Fibroblast of skin of right biceps (primary cell): ENCODE measurements at regions not wholly inside any gene's neighbourhood (a gene's known extent, or its start where the extent isn't known, plus 50 kb on each side); places are given as distances from the start of the nearest gene placed in this dataset.

Source experiments
- DNase-seq: peaks from one replicate; pipeline ENCODE4 v3.0.0-alpha.2; 2013

DNA sequence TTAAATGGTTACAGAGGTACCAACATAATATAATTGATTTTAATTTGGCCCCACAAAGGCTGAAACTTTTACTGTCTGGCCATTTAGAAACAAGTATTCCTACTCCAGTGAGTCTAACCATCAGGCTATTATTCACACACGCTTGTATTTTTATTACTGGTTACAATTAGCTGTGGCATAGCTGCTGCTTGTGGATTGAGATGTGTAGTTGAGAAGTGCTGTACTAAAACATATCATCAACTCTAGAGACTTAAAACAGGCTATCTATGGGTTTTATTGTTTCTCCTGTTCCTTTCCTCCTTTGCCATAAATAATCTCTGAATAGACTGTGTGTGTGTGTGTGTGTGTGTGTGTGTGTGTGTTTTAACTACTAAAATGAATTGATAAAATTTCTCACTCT is 530.2 kb downstream of the CCDC85A start:
- DNase-seq = peak; percentile 40

DNA sequence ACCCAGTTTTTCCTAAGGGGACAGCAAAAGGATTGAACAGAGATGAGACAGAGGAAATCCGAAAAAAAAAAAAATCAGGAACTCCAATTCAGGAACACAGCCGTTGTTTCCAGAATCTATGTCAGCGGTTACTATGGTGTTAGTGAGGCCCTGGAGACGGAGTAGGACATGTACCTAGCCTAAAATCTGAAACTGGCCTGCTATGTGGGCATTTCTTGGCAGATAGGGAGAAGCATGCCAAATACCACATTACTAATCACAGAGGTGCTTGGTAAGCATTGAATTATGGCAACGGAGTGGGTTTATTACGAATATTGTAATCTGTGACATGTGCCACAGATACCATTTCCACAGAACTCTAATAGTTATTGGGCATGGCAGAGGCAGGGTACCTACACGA is 530.6 kb downstream of the CCDC85A start:
- DNase-seq = peak; percentile 30

DNA sequence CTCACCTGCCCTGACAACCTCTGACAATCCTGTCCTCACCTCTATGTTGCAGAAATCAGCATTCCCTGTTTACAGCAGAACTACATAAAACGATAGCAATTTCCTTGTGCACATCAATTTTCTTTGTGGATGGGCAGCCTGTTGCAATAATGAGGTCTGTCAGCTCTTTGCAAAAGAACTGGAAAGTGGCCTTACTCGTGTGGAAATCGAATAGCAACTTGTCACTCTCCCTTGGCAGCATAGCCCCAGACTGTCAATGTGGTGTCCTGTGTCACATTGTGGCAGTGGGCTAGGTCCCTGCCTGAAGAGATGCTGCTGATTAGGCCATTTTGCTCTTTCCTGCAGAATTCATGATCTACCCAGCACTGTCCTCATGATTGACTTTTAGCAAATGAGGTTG is 531.9 kb downstream of the CCDC85A start:
- DNase-seq = no peak

DNA sequence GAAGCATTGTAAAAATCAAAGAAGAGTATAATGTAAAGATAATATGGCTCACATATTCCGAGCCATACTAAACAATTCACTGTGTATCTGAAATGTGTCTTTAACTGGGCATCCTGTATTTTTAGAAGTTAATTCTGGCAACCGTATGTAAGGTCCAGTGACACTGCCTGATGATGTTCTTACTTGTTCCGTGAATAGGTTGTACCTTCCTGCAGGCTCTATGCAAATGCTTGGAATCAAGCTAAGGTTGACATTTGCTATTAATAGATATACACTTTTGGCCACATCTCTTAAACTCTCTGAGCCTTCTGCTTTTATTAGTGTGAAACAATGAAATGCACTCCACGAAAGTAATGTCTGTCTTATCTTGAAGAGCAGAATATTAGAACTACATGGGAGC is 534.6 kb downstream of the CCDC85A start:
- no peak for DNase-seq

DNA sequence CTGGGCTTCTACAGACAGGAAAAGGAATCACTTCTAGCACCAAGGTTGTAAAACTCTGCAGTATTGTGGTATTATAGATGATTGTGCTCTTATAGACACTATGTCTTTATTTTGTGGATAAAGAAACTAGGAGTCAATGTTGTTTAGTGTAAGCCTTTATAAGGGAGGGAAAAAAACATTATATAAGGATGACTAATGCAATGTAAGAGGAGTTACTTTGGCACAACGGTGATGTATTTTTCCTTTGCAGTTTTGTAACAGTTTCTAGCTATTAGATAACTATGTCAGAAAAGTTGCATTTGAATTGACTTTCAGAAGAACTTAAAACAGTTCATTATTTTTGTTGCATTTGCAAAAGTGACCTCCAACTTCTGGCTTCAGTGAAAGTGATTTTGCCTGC is 545.4 kb downstream of the CCDC85A start:
- DNase-seq = peak; percentile 44

DNA sequence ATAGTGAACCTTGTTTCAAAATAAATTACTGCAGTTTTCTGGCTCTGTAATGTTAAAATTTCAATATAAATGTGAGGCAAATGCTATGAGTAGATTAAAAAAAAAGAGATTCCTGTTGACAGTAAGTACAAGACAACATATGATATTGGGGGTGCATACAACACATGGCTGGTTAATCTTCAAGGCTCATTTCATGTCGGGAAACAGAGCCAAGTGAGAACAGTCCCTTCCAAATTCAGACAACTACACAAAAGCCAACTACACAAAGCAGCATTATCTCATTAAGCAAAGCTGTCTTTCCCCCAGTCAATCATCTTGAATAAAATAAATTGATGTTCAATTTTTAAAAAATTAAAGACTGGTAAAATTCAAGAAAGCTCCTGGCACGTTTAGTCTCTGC is 549.2 kb downstream of the CCDC85A start:
- DNase-seq = no peak

DNA sequence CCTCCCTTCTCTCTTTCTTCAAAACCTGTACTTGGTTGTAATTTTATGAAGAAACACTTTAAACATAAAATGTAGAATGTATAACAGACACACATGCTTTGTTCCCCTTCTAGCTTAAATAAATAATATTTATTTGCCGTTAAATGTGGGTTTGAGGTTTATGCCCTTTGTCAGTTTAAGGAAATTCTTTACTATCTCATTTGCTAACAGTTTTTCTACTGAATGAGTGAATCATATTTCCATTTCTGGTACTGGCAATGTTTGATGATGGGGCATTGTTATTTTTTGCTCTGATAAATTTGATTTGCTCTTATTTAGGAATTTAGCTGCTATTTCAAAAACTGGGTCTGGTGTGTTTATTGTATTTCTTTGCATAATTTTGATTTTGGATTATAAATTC is 555.6 kb downstream of the CCDC85A start:
- DNase-seq = peak; percentile 45

DNA sequence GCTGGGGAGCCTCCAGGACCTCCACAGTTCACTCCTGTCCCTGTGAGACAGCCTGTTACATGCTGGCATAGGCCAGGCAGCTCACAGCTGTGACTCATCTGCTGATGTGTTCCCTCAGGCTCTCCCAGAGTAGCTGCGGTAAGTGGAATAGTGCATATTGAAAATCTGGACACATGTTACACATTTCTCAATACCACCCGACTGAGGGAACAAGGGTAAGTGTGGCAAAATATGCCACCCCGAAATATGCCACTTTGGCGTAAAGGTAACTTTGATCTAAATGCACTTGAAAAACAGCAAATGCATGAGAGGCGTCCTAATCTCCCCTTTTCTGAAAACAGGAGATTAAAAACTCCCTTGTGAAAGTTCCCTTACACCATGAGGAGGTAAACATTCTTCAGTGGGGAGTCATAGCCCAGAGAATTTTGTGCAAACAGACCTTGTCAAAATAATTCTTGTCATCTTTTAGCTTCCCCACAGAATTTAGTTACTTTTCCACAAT is 557.9 kb downstream of the CCDC85A start:
- peak; percentile 97 for DNase-seq

DNA sequence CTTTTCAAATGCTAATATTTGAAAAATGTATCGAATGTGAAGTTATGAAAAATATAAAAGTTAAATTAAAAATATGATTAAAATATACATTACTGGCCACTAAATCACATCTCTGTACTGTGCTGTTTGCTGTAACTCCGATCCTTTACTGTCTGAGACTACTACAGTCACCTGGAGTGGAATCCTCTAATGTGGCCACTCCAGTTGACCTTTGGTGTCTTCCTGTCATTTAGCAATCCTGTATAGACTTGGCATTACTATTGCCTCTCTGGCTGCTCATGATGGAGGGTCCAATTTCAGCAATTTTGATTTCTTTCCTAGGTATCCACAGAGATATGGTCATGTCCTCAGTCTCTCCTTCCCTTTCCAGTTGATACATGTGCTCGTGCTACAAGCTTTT is 560.0 kb downstream of the CCDC85A start:
- no peak for DNase-seq

DNA sequence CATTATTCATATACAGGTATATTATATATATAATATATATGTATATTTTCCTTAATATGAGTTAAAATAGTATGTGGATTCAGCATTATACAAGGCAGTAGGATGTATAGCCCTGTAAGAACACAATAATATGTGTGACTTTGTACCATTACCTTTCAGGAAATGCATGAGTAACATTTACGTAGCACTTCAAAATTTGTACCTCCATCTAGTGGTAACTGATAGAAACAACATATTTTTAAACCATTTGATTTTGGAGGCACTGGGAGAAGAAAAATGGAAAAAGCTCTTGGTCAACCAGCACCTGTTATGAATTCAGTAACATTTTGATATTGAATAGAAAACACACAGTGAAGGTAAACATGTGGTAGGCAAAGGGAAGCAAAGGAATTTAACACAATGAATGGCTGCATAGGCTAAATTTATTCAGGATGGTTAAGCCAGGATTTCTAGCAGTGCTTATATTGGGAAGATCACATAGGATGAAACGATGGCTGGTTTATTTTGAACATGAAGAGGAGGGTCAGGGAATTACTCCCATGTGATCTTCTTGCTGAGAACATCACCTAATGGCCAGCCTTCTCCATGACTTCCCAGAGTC is 565.5 kb downstream of the CCDC85A start:
- DNase-seq = peak; percentile 56

DNA sequence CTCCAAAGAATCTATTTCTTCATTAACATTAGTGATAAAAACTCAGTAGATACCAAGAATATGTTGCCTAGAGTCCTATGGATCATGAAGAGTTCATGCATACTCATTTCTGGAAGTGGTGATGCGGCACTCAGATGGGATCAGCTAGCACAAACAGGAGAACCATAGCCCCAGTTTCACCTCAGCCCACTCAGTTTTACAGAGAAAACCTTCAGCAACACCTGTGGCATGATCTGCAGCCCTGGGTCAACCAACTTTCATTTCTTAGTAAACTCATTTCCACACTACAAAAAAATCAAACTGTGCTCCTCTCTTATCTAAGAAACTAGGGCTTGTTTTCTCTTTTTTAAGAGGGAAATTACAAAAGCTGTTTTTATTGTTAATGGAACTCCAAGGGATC is 569.4 kb downstream of the CCDC85A start:
- DNase-seq = no peak

DNA sequence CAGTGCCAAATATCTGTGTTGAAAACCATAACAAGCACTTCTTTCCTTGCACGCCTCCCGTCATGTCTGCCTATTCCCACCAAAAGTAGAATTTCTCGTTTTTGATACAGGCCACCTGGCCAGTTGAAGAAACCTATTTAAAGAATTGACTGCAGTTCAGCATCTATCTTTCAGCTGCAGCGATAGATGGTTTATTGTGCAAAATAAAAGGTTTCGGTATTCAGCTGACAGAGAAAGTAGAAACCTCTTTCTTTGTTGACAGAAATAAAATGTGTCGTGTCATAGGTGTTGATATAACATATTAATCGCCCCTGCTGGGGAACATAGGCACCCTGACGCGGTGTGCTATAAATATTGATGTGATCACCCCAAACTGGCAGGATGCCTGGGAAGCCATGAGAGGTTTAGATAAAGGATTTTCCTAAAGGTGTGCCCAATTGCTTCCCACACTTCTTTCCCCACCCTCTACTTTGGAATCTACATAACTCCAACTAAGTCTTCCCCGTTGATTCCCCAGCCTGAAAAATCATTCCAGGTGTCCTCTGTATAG is 570.4 kb downstream of the CCDC85A start:
- DNase-seq = no peak

DNA sequence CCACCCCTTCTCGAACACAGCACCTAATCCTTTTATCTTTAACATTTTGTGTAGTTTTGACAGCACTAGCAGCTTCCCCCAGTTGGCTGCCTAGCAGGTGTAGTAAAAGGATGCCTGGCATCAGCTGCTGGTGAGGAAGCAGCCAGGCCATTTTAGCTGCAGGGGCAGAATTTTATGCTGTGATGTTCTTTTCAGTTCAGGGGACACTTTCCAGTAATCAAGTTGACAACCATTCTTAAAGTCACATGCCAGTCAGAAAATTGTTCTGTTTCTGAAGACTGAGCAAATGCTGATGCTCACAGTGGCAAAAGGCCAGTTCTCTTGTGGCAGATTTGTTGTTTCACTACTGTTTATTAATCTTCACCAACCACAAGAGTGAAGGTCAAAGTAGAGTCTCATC is 570.8 kb downstream of the CCDC85A start:
- no peak for DNase-seq

DNA sequence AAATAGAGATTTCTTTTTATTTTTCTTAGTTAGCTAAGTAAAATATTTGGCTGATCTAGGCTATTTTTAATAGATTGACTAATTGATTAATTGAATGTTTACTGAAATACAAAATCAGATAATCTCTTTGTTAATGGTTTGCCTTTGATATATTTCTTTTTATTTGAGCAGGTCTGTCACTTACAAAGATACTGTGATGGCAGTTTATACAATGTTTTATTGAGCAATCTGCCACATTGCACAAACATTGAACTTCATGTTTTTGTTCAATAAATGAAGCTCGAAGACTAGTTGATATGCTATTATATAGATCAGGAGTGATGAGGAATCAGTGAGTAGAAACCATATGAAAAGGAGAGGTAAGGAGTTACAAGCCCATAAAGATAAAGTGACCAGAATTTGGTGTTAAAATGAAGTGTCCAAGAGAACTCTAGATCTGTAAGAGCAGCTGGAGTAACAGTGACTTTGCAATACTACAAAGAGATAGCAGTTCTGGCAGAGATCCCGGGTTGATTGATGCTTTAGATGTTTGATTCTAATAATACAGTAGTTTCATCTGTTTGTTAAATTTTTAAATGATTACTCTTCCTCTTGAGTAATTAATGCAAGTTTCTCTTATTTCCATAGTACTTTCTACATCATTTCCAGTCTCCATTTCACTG is 574.2 kb downstream of the CCDC85A start:
- DNase-seq = peak; percentile 6

DNA sequence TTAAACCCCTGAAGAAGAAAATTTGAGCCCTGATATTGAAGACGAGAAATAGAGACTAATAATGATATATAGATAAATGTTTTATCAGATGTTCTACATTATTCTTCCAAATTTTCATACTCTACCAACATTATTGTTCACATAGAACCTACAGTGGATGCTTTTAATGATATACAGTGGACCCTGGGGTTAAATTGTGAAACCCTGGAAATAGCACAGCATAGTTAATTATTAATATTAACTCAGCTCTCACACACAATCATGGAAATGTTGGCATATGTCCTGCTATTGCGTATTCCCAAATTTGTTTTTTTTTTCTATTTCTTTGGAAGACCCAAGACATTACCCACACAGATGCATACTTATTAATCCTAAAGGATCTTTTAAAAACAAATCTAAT is 579.9 kb downstream of the CCDC85A start:
- DNase-seq = no peak

DNA sequence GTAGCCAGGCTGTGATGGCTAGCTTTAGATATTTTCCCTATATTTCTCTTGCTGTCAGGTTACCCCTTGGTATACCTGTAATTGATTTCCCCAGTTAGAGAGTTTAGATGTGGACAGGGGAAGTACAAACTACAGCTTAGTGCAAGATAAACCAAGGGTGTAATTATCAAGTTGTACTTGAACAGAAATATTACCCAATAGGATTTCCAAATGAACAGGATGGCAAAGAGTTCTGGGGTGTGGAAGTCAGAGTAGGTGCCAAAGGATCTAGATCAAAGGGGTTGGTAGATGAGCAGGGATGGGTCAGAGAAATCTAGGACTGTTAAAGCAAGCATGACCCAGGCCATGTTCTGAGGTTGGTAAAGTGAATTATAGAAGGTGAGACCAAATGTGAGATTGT is 585.2 kb downstream of the CCDC85A start:
- no peak for DNase-seq

DNA sequence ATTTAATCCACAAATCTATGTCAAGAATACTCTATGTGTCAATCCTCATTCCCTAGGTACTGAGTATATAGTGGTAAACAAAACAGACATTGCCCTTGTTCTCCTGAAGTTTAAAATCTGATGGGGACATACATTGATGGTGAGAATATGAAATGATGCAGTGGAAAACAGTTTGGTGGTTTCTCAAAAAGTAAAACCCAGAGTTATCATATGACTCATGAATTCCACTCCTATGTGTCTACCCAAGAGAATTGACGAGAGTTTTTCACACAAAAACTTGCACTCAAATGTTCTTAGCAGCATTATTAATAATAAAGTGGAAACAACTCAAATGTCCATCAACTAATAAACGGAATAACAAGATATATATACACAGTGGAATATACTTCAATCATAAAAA is 586.7 kb downstream of the CCDC85A start:
- DNase-seq = peak; percentile 71

DNA sequence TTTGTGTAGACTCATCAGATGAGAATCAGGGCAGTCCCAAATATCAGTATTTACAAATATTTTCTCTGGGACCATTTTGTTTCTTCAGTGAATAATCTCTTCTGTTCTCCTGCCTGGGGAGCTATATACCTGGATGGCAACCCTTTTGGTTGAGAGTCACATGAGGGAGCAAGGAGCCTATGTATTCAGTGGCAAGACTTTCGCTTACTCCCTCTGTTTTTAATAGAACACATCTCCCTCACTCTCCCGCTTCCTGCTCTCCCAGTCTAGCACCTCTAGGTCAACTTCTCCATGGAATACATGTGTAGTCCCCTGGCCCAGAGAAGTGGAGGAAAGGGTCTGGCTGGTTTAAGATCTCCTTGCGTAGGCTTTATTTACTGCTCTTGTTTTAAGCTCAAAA is 600.3 kb downstream of the CCDC85A start:
- DNase-seq = no peak

DNA sequence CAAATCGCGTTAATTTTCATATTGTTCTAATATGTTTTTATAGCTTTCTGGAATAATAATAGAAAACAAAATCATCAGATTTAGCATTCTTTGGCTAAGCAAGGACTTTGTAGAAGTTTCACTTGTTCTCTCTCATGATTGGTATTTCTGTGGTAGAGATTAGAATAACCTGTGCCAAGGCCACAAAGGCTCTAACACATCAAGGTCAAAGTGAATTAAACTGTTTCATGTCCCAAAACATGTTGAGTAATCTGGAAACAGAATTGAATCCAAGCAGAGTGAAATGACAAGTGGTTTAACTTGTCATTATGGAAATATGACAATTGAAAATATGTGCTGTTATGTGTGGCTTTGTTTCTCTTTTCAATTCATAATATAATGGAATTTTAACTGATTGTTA is 617.4 kb downstream of the CCDC85A start:
- peak; percentile 5 for DNase-seq

DNA sequence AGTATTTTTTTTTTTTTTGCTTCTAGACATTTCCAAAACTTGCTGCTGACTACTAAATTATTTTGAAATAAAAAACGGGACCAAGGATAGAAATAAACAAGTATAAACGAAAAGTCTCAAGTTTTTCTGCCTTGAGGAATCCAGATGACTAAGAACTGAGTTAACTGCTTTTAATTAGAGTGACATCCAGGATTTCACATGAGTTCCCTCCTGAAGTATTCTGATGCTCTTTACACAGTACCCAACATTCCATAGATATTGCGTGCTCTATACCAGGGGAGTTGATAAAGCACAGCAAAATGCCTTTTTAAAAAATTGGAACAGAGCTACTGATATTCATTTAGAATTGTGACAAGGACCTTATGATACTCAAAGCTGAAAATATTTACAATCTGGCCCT is 618.0 kb downstream of the CCDC85A start:
- DNase-seq = peak; percentile 69

DNA sequence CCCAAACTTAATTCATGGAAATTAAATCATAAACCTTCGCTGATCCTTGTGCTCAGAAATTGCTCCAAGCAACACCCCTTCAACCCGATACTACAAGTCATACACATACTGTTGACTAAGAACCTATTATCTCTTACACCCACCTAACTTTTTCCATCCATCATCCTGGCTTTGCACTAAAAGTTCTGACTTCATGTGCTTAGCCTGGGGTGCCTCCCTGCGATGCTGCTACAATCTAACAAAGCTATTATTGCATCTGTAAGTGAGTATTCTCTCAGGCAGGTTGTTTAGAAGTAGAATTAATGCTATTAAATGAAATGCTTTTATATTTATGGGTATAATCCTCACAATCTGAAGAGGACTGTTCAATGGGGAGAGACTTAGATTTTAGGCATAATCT is 619.8 kb downstream of the CCDC85A start:
- no peak for DNase-seq

DNA sequence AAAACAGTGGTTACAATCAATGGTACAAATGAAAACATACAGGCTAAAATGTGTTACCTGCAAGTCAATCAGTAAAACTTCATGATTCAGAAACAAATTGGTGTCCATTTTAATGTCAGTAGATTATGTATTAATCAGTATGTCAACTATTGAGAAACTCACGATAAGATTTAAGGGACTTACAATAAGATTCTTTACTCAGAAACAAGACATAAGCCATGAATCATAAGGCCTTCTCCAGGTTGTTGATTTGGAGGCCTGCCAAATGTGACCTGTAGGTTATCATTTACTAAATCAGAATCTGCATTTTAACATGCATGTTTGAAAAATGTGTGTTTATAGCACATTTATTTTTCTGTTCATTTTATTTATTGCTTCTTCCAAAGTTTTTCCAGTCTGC is 623.1 kb downstream of the CCDC85A start:
- no peak for DNase-seq

DNA sequence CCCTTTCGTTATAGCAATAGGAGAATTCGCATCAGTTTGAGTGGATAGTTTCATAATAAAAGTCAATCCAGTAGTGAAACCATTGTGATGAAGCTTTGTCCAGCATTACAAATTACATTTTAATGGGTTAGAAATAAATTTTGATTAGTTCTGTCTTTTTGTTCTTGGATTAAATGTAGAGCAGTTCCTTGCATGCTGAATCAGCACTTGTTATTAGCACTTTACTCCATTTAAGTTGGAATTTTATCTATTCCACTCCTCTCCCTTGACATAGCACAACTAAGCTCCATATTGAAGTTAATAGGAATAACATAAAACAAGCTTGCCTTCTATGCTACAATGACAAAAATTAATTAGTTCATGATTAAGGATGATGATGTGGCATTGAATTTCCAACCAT is 624.1 kb downstream of the CCDC85A start:
- DNase-seq = no peak

DNA sequence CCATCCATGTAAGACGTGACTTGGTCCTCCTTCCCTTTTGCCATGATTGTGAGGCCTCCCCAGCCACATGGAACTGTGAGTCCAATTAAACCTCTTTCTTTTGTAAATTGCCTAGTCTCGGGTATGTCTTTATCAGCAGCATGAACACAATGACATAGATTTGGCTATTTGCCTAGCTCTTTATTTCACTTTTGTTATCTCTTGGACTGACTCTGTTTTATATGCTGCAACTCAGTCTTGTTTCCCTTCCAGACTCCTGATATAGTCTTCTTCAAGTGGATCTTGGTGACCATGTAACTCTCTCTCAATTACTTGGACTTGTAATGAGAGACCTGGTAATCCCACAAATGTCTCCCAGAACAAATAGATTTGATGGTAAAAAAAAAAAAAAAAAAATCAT is 627.6 kb downstream of the CCDC85A start:
- DNase-seq = no peak

DNA sequence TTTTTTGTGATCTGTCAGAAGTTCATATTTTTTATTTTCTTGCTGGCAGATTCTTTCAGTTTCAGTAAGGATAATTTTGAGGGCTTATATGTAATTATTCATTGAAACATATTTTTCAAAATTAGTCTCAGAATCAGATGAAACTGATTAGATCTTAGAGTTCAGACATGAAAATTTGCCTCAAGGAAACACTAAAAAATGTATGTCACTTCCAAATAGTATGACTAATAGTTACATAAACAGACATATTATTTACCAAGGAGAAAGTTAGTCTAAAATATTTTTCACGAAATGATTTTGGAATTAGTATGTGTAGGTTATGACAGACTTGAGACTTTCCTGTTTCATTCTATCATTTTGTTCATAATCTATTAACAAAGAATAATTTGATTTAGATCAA is 628.6 kb downstream of the CCDC85A start:
- DNase-seq = no peak
